HEK293 (cell line): ENCODE measurements at regions not wholly inside any gene's neighbourhood (a gene's known extent, or its start where the extent isn't known, plus 50 kb on each side); places are given as distances from the start of the nearest gene placed in this dataset.
A peak's percentile ranks its signal among the peaks of the same experiment; 100 is the strongest.

ENCODE experiments used
- GLI2 ChIP-seq: fragments of 450-650 bp; formaldehyde crosslinking; IDR thresholded peaks from 2 replicates; pipeline ENCODE4; 2017; ENCODE audit warnings: missing biosample characterization, missing genetic modification characterization, low read depth, borderline replicate concordance
- HOXA7 ChIP-seq: sonication (generic); formaldehyde crosslinking; IDR thresholded peaks from 2 replicates; pipeline ENCODE4 v1.8.1; 2022; ENCODE audit warnings: missing genetic modification reagents, borderline replicate concordance
- HOXD13 ChIP-seq: sonication (generic); formaldehyde crosslinking; IDR thresholded peaks from 2 replicates; pipeline ENCODE4 v1.8.0; 2022; ENCODE audit warnings: missing genetic modification reagents, borderline replicate concordance
- KLF1 ChIP-seq: fragments of 450-650 bp; formaldehyde crosslinking; IDR thresholded peaks from 2 replicates; pipeline ENCODE4 v1.5.1; 2016; ENCODE audit warnings: missing biosample characterization, missing genetic modification characterization
- KLF7 ChIP-seq: fragments of 450-650 bp; formaldehyde crosslinking; IDR thresholded peaks from 2 replicates; pipeline ENCODE4 v1.5.1; 2016; ENCODE audit warnings: missing biosample characterization, missing genetic modification characterization, borderline replicate concordance
- KLF8 ChIP-seq: fragments of 450-650 bp; formaldehyde crosslinking; IDR thresholded peaks from 2 replicates; pipeline ENCODE4 v1.5.1; 2016; ENCODE audit warnings: missing biosample characterization, missing genetic modification characterization
- SP7 ChIP-seq: fragments of 450-650 bp; formaldehyde crosslinking; IDR thresholded peaks from 2 replicates; pipeline ENCODE4 v1.5.1; 2016; ENCODE audit warnings: missing biosample characterization, missing genetic modification characterization
- WT1 ChIP-seq: fragments of 450-650 bp; formaldehyde crosslinking; IDR thresholded peaks from 2 replicates; pipeline ENCODE4 v1.5.1; 2016; ENCODE audit warnings: missing biosample characterization, missing genetic modification characterization
- ZBTB21 ChIP-seq: fragments of 450-650 bp; formaldehyde crosslinking; IDR thresholded peaks from 2 replicates; pipeline ENCODE4 v1.5.1; 2017; ENCODE audit warnings: missing biosample characterization, missing genetic modification characterization
- ZBTB7A ChIP-seq: fragments of 450-650 bp; formaldehyde crosslinking; IDR thresholded peaks from 2 replicates; pipeline ENCODE4 v1.5.1; 2016; ENCODE audit warnings: low read depth, missing biosample characterization, missing genetic modification characterization
- ZEB2 ChIP-seq: fragments of 450-650 bp; formaldehyde crosslinking; IDR thresholded peaks from 2 replicates; pipeline ENCODE4 v1.5.1; 2016; ENCODE audit warnings: missing biosample characterization, missing genetic modification characterization
- ZNF121 ChIP-seq: fragments of 450-650 bp; formaldehyde crosslinking; IDR thresholded peaks from 2 replicates; pipeline ENCODE4 v1.5.1; 2016; ENCODE audit warnings: missing biosample characterization, missing genetic modification characterization
- ZNF138 ChIP-seq: fragments of 450-650 bp; formaldehyde crosslinking; IDR thresholded peaks from 2 replicates; pipeline ENCODE4 v1.5.1; 2016; ENCODE audit warnings: missing biosample characterization, missing genetic modification characterization, borderline replicate concordance
- ZNF146 ChIP-seq: fragments of 450-650 bp; formaldehyde crosslinking; IDR thresholded peaks from 2 replicates; pipeline ENCODE4 v1.5.1; 2016; ENCODE audit warnings: missing biosample characterization, missing genetic modification characterization
- ZNF169 ChIP-seq: fragments of 450-650 bp; formaldehyde crosslinking; IDR thresholded peaks from 2 replicates; pipeline ENCODE4 v1.5.1; 2016; ENCODE audit warnings: missing biosample characterization, missing genetic modification characterization
- ZNF174 ChIP-seq: fragments of 450-650 bp; formaldehyde crosslinking; IDR thresholded peaks from 2 replicates; pipeline ENCODE4 v1.5.0; 2017; ENCODE audit warnings: missing biosample characterization, mild to moderate bottlenecking, missing genetic modification characterization
- ZNF202 ChIP-seq: fragments of 450-650 bp; formaldehyde crosslinking; IDR thresholded peaks from 2 replicates; pipeline ENCODE4 v1.5.1; 2016; ENCODE audit warnings: missing biosample characterization, missing genetic modification characterization, borderline replicate concordance
- ZNF211 ChIP-seq: fragments of 450-650 bp; formaldehyde crosslinking; IDR thresholded peaks from 2 replicates; pipeline ENCODE4 v1.5.1; 2016; ENCODE audit warnings: low read depth, missing biosample characterization, missing genetic modification characterization
- ZNF311 ChIP-seq: fragments of 450-650 bp; formaldehyde crosslinking; IDR thresholded peaks from 2 replicates; pipeline ENCODE4 v1.5.1; 2017; ENCODE audit warnings: missing biosample characterization, missing genetic modification characterization, borderline replicate concordance
- ZNF416 ChIP-seq: fragments of 450-650 bp; formaldehyde crosslinking; IDR thresholded peaks from 2 replicates; pipeline ENCODE4 v1.5.1; 2016; ENCODE audit warnings: missing biosample characterization, missing genetic modification characterization
- ZNF529 ChIP-seq: fragments of 450-650 bp; formaldehyde crosslinking; IDR thresholded peaks from 2 replicates; pipeline ENCODE4 v1.5.1; 2017; ENCODE audit warnings: missing genetic modification characterization, missing biosample characterization; ENCODE audit not compliant: insufficient replicate concordance
- ZNF76 ChIP-seq: fragments of 450-650 bp; formaldehyde crosslinking; IDR thresholded peaks from 2 replicates; pipeline ENCODE4; 2016; ENCODE audit warnings: low read depth, missing biosample characterization, missing genetic modification characterization, borderline replicate concordance
- ZNF830 ChIP-seq: fragments of 450-650 bp; IDR thresholded peaks from 2 replicates; pipeline ENCODE4 v1.5.0; 2018; ENCODE audit warnings: missing biosample characterization, missing genetic modification characterization, low read depth, mild to moderate bottlenecking, moderate library complexity
- TF ChIP-seq, protein P1 (sequence below): fragments of 450-650 bp; formaldehyde crosslinking; IDR thresholded peaks from 2 replicates; pipeline ENCODE4 v1.5.1; 2016; ENCODE audit warnings: missing biosample characterization, missing genetic modification characterization
- TF ChIP-seq, protein P2 (sequence below): fragments of 450-650 bp; formaldehyde crosslinking; IDR thresholded peaks from 2 replicates; pipeline ENCODE4 v1.5.1; 2016; ENCODE audit warnings: missing biosample characterization, missing genetic modification characterization
- TF ChIP-seq, protein P3 (sequence below): fragments of 450-650 bp; formaldehyde crosslinking; IDR thresholded peaks from 2 replicates; pipeline ENCODE4 v1.5.1; 2016; ENCODE audit warnings: missing biosample characterization, missing genetic modification characterization, borderline replicate concordance
- TF ChIP-seq, protein P4 (sequence below): fragments of 450-650 bp; formaldehyde crosslinking; IDR thresholded peaks from 2 replicates; pipeline ENCODE4 v1.5.1; 2016; ENCODE audit warnings: missing biosample characterization, missing genetic modification characterization
- TF ChIP-seq, protein P5 (sequence below): sonication (generic); formaldehyde crosslinking; IDR thresholded peaks from 2 replicates; pipeline ENCODE4 v1.8.1; 2022; ENCODE audit warnings: mild to moderate bottlenecking, moderate library complexity, missing genetic modification reagents

DNA sequence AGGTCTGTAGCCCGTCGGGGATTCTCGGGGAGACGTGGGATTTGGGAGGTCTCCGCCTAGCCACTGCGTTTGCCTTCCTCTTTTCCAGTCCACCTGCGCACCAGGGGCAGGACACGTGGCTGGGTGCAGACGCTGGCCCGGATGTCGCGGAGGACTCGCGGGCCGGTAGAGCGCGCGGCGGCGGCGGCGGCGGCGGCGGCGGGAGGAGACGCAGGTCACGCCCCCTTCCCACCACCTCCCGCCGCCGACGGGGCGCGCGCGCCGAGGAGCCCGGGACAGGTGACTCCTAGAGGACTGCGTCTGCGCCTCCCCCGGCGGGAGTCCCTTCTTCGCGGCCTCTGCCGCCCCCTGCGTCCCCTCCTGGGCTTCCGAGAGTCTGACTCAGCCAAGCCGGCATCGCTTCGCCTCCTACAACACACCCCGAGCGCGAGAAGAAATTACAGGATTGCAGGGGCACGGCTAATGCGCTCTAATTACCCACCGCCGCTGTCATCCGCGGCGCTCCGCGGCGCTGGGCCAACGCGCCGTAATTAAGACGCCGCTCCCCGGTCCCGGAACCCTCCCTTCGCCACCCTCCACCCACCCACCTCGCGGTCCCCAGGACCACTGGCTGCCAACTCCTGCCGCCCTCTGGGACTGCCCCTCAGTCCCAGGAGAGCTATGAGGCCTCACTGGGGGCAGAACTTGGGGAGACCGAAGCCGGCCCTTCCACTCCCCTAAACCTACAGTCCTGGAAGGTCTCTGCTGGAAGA is 124.5 kb downstream of the MRPL14 start (continued):
- TF ChIP-seq, protein P1, sequence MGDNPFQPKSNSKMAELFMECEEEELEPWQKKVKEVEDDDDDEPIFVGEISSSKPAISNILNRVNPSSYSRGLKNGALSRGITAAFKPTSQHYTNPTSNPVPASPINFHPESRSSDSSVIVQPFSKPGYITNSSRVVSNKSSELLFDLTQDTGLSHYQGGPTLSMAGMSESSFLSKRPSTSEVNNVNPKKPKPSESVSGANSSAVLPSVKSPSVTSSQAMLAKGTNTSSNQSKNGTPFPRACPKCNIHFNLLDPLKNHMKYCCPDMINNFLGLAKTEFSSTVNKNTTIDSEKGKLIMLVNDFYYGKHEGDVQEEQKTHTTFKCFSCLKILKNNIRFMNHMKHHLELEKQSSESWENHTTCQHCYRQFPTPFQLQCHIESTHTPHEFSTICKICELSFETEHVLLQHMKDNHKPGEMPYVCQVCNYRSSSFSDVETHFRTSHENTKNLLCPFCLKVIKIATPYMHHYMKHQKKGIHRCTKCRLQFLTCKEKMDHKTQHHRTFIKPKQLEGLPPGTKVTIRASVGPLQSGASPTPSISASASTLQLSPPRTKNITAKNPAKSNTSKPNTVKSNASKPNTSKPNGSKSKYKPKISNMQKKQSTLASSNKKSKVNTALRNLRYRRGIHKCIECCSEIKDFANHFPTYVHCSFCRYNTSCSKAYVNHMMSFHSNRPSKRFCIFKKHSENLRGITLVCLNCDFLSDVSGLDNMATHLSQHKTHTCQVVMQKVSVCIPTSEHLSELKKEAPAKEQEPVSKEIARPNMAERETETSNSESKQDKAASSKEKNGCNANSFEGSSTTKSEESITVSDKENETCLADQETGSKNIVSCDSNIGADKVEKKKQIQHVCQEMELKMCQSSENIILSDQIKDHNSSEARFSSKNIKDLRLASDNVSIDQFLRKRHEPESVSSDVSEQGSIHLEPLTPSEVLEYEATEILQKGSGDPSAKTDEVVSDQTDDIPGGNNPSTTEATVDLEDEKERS (tag by site-specific recombination) = no peak
- TF ChIP-seq ZNF138 (tag by site-specific recombination) (no peak), ZNF202 (no peak), ZNF121 (tag by site-specific recombination) (no peak), ZNF76 (tag by site-specific recombination) (peak; percentile 72), SP7 (tag by site-specific recombination) (peak; percentile 98), GLI2 (tag by site-specific recombination) (no peak), ZBTB7A (tag by site-specific recombination) (0 out of 2 replicates have a peak, but pooled peaks have one; percentile 17), KLF7 (tag by site-specific recombination) (no peak), HOXD13 (CRISPR knock-in tag) (no peak), ZNF174 (tag by site-specific recombination) (no peak), ZNF146 (tag by site-specific recombination) (no peak), ZNF529 (tag by site-specific recombination) (no peak), HOXA7 (CRISPR knock-in tag) (no peak), ZNF416 (tag by site-specific recombination) (no peak), ZNF830 (no peak), WT1 (tag by site-specific recombination) (peak; percentile 71), ZEB2 (tag by site-specific recombination) (peak; percentile 92), KLF8 (no peak), ZNF211 (tag by site-specific recombination) (no peak), ZNF169 (tag by site-specific recombination) (no peak), ZBTB21 (no peak), ZNF311 (tag by site-specific recombination) (no peak), KLF1 (tag by site-specific recombination) (peak; percentile 75; the same call in 1 of the 2 replicates)
- TF ChIP-seq, protein P2, sequence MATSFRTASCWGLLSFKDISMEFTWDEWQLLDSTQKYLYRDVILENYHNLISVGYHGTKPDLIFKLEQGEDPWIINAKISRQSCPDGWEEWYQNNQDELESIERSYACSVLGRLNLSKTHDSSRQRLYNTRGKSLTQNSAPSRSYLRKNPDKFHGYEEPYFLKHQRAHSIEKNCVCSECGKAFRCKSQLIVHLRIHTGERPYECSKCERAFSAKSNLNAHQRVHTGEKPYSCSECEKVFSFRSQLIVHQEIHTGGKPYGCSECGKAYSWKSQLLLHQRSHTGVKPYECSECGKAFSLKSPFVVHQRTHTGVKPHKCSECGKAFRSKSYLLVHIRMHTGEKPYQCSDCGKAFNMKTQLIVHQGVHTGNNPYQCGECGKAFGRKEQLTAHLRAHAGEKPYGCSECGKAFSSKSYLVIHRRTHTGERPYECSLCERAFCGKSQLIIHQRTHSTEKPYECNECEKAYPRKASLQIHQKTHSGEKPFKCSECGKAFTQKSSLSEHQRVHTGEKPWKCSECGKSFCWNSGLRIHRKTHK (tag by site-specific recombination) = no peak
- TF ChIP-seq, protein P3, sequence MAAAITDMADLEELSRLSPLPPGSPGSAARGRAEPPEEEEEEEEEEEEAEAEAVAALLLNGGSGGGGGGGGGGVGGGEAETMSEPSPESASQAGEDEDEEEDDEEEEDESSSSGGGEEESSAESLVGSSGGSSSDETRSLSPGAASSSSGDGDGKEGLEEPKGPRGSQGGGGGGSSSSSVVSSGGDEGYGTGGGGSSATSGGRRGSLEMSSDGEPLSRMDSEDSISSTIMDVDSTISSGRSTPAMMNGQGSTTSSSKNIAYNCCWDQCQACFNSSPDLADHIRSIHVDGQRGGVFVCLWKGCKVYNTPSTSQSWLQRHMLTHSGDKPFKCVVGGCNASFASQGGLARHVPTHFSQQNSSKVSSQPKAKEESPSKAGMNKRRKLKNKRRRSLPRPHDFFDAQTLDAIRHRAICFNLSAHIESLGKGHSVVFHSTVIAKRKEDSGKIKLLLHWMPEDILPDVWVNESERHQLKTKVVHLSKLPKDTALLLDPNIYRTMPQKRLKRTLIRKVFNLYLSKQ (tag by site-specific recombination) = no peak
- TF ChIP-seq, protein P4, sequence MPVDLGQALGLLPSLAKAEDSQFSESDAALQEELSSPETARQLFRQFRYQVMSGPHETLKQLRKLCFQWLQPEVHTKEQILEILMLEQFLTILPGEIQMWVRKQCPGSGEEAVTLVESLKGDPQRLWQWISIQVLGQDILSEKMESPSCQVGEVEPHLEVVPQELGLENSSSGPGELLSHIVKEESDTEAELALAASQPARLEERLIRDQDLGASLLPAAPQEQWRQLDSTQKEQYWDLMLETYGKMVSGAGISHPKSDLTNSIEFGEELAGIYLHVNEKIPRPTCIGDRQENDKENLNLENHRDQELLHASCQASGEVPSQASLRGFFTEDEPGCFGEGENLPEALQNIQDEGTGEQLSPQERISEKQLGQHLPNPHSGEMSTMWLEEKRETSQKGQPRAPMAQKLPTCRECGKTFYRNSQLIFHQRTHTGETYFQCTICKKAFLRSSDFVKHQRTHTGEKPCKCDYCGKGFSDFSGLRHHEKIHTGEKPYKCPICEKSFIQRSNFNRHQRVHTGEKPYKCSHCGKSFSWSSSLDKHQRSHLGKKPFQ (tag by site-specific recombination) = no peak
- TF ChIP-seq, protein P5, sequence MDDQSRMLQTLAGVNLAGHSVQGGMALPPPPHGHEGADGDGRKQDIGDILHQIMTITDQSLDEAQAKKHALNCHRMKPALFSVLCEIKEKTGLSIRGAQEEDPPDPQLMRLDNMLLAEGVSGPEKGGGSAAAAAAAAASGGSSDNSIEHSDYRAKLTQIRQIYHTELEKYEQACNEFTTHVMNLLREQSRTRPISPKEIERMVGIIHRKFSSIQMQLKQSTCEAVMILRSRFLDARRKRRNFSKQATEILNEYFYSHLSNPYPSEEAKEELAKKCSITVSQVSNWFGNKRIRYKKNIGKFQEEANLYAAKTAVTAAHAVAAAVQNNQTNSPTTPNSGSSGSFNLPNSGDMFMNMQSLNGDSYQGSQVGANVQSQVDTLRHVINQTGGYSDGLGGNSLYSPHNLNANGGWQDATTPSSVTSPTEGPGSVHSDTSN = peak; percentile 79; the same call in 1 of the 2 replicates
